Mesothelial cell of epicardium (in vitro differentiated cells): ENCODE measurements at regions not wholly inside any gene's neighbourhood (a gene's known extent, or its start where the extent isn't known, plus 50 kb on each side); places are given as distances from the start of the nearest gene placed in this dataset.

Experiments used
- DNase-seq, 2 experiments: peaks; one replicate each; pipeline ENCODE4 v3.0.0; 2021; ENCODE audit warnings: low spot score in 2 of 2; ENCODE audit not compliant: unreplicated experiment in 2 of 2
- H3K27ac Mint-ChIP-seq: 2 replicates; pipeline ENCODE4 v1.8.0; 2021; ENCODE audit warnings: mixed read lengths
- H3K27me3 Mint-ChIP-seq: 2 replicates; pipeline ENCODE4 v1.8.0; 2021; ENCODE audit warnings: low read depth, mixed read lengths
- H3K36me3 Mint-ChIP-seq: 2 replicates; pipeline ENCODE4 v1.8.0; 2021; ENCODE audit warnings: mixed read lengths
- H3K4me1 Mint-ChIP-seq: 2 replicates; pipeline ENCODE4 v1.8.0; 2021; ENCODE audit warnings: mixed read lengths
- H3K4me3 Mint-ChIP-seq: 2 replicates; pipeline ENCODE4 v1.8.0; 2021; ENCODE audit warnings: mild to moderate bottlenecking, moderate library complexity, mixed read lengths
- H3K9me3 Mint-ChIP-seq: 2 replicates; pipeline ENCODE4 v1.8.0; 2021; ENCODE audit warnings: mixed read lengths
- TF ChIP-seq, protein P1 (sequence below): fragments of 200-600 bp; sonication (generic); IDR thresholded peaks from one replicate; pipeline ENCODE4 v1.5.0; 2021; ENCODE audit warnings: antibody characterized with exemption; ENCODE audit not compliant: unreplicated experiment

GRCh38 chr3:780505-780904, 312.3 kb upstream of the CNTN6 start:
- Mint-ChIP-seq H3K27me3 (no peaks in the 10 kb centered on the region), H3K36me3 (peaks cover 1% of the 10 kb centered on the region), H3K27ac (no peak overlapping the region), H3K9me3 (peaks cover 10% of the 10 kb centered on the region), H3K4me1 (peaks cover 11% of the 10 kb centered on the region), H3K4me3 (no peak overlapping the region)
- no peak for DNase-seq
- TF ChIP-seq, protein P1, sequence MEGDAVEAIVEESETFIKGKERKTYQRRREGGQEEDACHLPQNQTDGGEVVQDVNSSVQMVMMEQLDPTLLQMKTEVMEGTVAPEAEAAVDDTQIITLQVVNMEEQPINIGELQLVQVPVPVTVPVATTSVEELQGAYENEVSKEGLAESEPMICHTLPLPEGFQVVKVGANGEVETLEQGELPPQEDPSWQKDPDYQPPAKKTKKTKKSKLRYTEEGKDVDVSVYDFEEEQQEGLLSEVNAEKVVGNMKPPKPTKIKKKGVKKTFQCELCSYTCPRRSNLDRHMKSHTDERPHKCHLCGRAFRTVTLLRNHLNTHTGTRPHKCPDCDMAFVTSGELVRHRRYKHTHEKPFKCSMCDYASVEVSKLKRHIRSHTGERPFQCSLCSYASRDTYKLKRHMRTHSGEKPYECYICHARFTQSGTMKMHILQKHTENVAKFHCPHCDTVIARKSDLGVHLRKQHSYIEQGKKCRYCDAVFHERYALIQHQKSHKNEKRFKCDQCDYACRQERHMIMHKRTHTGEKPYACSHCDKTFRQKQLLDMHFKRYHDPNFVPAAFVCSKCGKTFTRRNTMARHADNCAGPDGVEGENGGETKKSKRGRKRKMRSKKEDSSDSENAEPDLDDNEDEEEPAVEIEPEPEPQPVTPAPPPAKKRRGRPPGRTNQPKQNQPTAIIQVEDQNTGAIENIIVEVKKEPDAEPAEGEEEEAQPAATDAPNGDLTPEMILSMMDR: no peak

- TF ChIP-seq, protein P1: no peak
- H3K27ac Mint-ChIP-seq: no peak overlapping the region
- peaks cover 8% of the 10 kb centered on the region for H3K4me1 Mint-ChIP-seq
- DNase-seq: no peak
- peaks cover 13% of the 10 kb centered on the region for H3K9me3 Mint-ChIP-seq
- H3K4me3 Mint-ChIP-seq: no peak overlapping the region
- peaks cover 1% of the 10 kb centered on the region for H3K27me3 Mint-ChIP-seq
- no peaks in the 10 kb centered on the region for H3K36me3 Mint-ChIP-seq
Measured at GRCh38 chr3:791442-791841, 301.4 kb upstream of the CNTN6 start.

- H3K36me3 Mint-ChIP-seq: no peaks in the 10 kb centered on the region
- no peak overlapping the region for H3K4me3 Mint-ChIP-seq
- H3K27me3 Mint-ChIP-seq: no peaks in the 10 kb centered on the region
- H3K9me3 Mint-ChIP-seq: peaks cover 13% of the 10 kb centered on the region
- peaks cover 8% of the 10 kb centered on the region for H3K4me1 Mint-ChIP-seq
- no peak overlapping the region for H3K27ac Mint-ChIP-seq
- TF ChIP-seq, protein P1: no peak
- no peak for DNase-seq
Measured at GRCh38 chr3:792630-793029, 300.2 kb upstream of the CNTN6 start.

GRCh38 chr3:804211-804610, 288.6 kb upstream of the CNTN6 start:
- Mint-ChIP-seq H3K4me1 (peaks cover 7% of the 10 kb centered on the region), H3K36me3 (no peaks in the 10 kb centered on the region), H3K9me3 (peaks cover 10% of the 10 kb centered on the region), H3K27me3 (no peaks in the 10 kb centered on the region), H3K4me3 (no peak overlapping the region), H3K27ac (no peak overlapping the region)
- DNase-seq: no peak
- TF ChIP-seq, protein P1: no peak

DNA sequence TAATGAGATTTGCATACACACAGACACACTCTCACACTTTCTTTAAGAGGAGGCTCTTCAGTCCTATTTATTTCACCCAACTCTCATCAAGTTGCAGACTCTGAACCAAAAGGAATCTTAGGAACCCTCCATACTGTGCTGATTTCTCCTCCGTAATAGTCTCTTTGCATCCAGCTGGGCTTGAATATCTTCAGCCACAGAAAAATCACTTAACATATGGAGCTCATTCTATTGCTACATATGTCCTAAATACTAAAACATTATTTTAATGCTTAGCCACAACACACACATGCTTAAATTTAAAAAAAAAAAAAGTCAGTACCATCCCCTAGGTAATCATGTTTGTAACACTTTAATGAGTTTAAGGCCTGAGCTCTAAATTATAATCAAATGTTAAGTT, 287.5 kb upstream of the CNTN6 start:
- TF ChIP-seq, protein P1: no peak
- no peak for DNase-seq
- H3K4me1 Mint-ChIP-seq: peaks cover 5% of the 10 kb centered on the region
- no peak overlapping the region for H3K4me3 Mint-ChIP-seq
- H3K36me3 Mint-ChIP-seq: no peaks in the 10 kb centered on the region
- H3K27me3 Mint-ChIP-seq: no peaks in the 10 kb centered on the region
- H3K9me3 Mint-ChIP-seq: peaks cover 10% of the 10 kb centered on the region
- H3K27ac Mint-ChIP-seq: no peak overlapping the region

GRCh38 chr3:806006-806405, 286.8 kb upstream of the CNTN6 start:
- Mint-ChIP-seq H3K36me3 (no peaks in the 10 kb centered on the region), H3K4me1 (peaks cover 5% of the 10 kb centered on the region), H3K4me3 (no peak overlapping the region), H3K27ac (no peak overlapping the region), H3K27me3 (no peaks in the 10 kb centered on the region), H3K9me3 (peaks cover 10% of the 10 kb centered on the region)
- TF ChIP-seq, protein P1: no peak
- no peak for DNase-seq
